Ramos (cell line): ENCODE measurements at regions not wholly inside any gene's neighbourhood (a gene's known extent, or its start where the extent isn't known, plus 50 kb on each side); places are given as distances from the start of the nearest gene placed in this dataset.

Experiments
- in situ Hi-C: fragments of 300-500 bp; cut with MboI; formaldehyde crosslinking; loops from one replicate; pipeline ENCODE4 v1.14.3; 2022; ENCODE audit warnings: low sequenced_read_pairs; ENCODE audit not compliant: unreplicated experiment

DNA sequence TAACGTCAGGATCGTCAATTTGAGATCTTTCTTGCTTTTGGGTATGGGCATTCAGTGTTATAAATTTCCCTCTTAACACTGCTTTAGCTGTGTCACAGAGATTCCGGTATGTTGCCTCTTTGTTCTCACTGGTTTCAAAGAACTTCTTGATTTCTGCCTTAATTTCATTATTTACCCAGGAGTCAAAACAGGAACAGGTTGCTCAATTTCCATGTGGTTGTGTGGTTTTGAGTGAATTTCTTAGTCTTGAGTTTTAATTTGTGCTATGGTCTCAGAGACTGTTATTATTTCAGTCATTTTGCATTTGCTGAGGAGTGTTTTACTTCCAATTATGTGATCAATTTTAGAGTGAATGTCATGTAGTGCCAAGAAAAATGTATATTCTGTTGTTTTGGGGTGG is 153.1 kb downstream of the PCDH17 start:
- in situ Hi-C loops: no loop called here

DNA sequence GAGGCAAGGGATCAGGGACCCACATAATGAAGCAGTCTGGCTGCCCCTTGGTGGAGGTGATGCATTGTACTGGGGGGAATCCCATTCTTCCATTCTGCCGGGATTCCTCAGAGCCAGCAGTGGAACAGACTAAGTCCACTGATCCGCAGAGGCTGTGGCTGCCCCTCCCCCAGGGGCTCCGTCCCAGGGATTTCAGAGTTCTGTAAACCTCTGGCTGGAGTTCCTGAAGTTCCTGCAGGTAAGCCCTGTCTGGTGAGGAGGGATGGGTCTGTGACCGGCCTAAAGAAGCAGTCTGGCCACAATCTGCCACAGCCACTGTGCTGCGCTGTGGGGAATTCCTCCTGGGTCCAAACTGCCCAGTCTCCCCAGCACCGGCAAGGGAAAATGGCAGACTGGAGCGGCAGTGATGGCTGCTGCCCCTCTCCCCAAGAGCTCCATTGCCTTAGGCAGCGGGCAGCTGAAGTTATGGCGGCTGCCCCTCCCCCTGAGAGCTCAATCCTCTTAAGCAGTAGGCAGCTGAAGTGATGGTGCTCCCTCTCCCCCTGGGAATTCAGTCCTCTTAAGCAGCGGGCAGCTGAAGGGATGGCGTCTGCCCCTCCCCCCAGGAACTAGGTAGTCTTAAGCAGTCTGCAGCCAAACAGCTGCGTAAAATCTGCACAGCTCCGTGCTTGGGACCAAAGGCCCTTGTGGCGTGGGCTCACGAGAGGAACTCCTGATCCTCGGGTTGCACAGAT is 155.7 kb downstream of the PCDH17 start:
- in situ Hi-C loops: no loop called here

DNA sequence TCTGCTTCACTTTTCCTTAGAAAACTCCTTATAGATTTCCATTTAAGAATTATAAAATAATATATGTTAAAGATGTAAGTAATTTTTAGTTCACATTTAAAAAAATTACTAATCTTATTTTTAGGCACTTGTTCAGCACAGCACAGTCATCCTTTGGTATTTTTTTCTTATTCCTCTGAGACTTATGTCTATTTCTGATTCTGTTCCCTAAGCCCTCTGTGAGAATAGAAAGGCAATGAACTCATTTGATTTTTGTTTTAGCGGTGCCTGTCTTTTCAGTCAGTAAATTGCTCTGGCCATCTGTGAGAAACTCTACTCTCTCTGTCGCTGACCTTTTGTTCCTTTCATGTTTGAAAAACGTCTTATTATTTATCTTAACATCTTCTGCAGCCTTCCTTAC is 168.1 kb downstream of the PCDH17 start:
- in situ Hi-C loops: no loop called here

- in situ Hi-C loops: no loop called here
Measured at GRCh38 chr13:57813651-57814050, 182.1 kb downstream of the PCDH17 start.

- in situ Hi-C loops: no loop called here
Measured at GRCh38 chr13:57815600-57815999, 184.1 kb downstream of the PCDH17 start.

DNA sequence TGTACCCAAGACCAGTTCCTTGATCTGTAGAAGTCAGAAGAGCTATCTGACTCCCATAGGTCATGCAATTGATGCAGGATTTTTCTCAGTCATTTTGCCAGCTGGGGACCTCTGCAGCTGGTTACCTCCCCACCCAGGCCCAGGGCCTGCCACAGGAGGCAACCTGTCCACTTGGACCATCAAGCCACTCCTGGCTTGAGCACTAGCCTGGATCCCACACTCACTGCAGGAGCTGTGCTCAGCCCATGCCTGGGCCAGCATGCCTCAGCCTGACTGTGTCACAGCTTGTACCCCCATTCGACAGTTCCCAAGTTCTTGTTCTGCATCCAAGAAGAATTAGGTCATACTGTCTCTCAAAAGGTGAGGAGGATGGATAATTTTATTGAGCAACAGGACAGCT is 189.4 kb downstream of the PCDH17 start:
- in situ Hi-C loops: no loop called here

DNA sequence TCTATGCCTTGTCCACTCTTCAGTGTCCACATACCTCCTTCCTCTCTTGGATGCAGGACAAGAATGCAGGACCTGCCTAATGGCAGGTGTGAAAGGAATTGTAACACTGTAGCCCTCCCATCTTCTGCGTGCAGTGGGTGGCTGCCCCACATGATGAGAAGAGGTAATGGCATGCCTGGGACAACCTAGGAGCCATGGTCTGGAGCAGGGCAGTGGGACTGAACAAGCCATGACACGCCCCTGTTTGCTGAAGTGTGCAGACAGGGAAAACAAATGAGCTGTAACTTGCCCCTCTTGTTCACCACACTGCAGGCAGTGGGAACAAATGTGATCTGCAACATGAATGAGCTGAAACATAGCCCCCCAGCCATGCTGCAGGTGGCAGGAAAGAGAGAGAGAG is 192.2 kb downstream of the PCDH17 start:
- in situ Hi-C loops: no loop called here

DNA sequence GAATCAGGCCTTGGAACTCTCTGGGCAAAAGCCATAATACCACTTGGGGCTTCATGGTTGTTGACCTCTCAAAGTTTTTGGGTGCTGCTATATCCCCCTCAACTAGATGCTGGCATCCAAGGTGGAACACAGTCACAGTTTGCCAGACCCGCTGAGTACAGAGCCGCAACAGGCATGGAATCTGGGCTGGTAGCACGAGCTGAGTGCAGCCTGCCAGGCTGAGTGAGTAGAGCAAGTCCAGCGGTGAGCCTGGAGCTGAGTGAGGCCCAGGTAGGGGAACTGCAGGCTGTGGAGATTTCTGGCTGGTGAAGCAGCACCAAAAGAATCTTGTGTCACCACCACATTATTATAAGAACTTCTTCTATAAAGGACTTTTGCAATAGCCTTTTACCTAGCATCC is 192.6 kb downstream of the PCDH17 start:
- in situ Hi-C loops: no loop called here

GRCh38 chr13:57825066-57825465 is 193.5 kb downstream of the PCDH17 start:
- in situ Hi-C loops: no loop called here

GRCh38 chr13:57829496-57829895 is 198.0 kb downstream of the PCDH17 start:
- in situ Hi-C loops: no loop called here

- in situ Hi-C loops: no loop called here
Measured at GRCh38 chr13:57832187-57832586, 200.6 kb downstream of the PCDH17 start.

GRCh38 chr13:57837801-57838200 is 206.3 kb downstream of the PCDH17 start:
- in situ Hi-C loops: no loop called here

DNA sequence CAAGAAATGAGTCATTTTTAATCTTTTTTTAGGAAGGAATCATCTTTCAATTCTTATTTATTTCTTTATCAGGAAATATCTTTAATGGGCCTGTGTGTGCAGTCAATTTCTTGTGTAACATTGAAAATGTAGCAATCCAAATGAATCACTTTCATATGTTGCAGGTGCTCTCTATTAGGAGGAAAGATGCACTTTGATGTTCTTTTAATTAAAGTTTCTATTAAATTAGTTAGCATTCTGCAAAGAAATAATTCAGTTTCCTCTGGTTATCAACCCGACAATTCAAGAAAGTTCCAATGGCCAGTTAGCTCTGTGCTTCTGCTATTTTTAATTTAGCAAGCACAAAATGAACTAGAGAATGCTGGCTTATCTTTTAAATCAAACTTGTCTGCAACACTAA is 212.0 kb downstream of the PCDH17 start:
- in situ Hi-C loops: no loop called here

DNA sequence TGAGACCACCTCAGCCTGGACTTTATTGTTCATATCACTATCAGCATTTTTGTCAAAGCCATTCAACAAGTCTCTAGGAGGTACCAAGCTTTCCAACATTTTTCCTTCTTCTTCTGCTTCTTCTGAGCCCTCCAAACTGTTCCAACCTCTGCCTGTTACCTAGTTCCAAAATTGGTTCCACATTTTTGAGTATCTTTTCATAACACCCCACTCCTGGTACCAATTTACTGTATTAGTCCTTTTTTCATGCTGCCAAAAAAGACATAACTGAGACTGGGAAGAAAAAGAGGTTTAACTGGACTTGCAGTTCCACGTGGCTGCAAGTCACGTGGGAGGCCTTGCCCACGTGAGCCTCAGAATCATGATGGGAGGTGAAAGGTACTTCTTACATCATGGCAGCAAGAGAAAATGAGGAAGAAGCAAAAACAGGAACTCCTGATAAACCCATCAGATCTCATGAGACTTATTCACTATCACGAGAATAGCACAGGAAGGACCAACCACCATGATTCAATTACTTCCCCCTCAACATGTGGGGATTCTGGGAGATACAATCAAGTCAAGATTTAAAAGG is 215.1 kb downstream of the PCDH17 start:
- in situ Hi-C loops: no loop called here

GRCh38 chr13:57857945-57858344 is 226.4 kb downstream of the PCDH17 start:
- in situ Hi-C loops: no loop called here

- in situ Hi-C loops: no loop called here
Measured at GRCh38 chr13:57858376-57858775, 226.8 kb downstream of the PCDH17 start.

- in situ Hi-C loops: no loop called here
Measured at GRCh38 chr13:57862879-57863278, 231.3 kb downstream of the PCDH17 start.

GRCh38 chr13:57865600-57866294 is 234.2 kb downstream of the PCDH17 start:
- in situ Hi-C loops: no loop called here

DNA sequence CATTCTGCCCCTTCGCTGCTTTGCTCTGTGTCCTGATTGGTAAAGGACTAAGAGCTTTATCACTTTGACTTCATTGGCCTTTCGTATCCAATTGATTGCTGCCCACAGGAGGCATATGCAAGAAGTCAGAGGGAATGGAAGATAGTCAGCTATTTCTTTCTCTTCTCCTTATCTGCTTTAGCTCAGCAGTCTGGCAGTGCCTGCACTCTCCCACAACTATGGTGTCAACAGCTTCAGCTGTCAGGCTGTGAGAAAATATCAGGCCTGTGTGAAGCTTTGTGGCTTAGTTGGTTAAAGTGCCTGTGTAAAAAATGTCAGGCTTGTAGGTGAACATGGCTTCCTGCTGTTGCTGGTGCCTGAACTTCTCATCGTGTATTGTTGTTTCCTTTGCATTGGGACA is 243.0 kb downstream of the PCDH17 start:
- in situ Hi-C loops: no loop called here

- in situ Hi-C loops: no loop called here
Measured at GRCh38 chr13:57877601-57878000, 246.1 kb downstream of the PCDH17 start.

DNA sequence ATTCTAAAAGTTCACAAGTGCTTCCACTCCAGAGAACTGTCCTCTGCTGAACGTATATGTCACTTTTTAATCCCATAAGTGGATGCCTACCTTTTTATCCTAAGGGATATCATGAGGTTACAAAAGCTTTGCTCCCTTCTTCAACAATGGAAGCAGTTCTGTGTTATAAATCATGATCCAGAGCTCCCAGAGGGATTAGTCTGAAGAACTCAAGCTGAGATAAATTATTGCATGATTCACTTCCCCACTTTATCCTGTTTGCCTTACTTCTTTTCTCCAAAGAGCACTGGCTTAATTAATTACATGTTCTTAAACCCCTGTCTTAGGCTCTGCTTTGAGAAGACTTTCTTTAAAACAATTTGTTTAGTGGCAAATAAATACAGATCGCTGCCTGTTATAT is 246.7 kb downstream of the PCDH17 start:
- in situ Hi-C loops: no loop called here

- in situ Hi-C loops: no loop called here
Measured at GRCh38 chr13:57897225-57897624, 265.7 kb downstream of the PCDH17 start.
